Muscle of leg (tissue), 3 donors: ENCODE measurements at regions not wholly inside any gene's neighbourhood (a gene's known extent, or its start where the extent isn't known, plus 50 kb on each side); places are given as distances from the start of the nearest gene placed in this dataset.
"Not testable (repeated sequence)": the region's sequence is repeated elsewhere in the genome, so short reads cannot be mapped to it uniquely, and the experiment has no call there.

Experiments used
- DNase-seq: peaks from one replicate; pipeline ENCODE4 v3.0.0; 2013
- H3K27ac ChIP-seq: one replicate; pipeline ENCODE4 v1.5.1; 2013; ENCODE audit warnings: mild to moderate bottlenecking, low read length, control low read depth
- H3K27me3 ChIP-seq: one replicate; pipeline ENCODE4 v1.6.1; 2013; ENCODE audit warnings: low read length; ENCODE audit not compliant: control insufficient read depth, insufficient read depth
- H3K36me3 ChIP-seq: one replicate; pipeline ENCODE4 v1.6.1; 2013; ENCODE audit warnings: low read length; ENCODE audit not compliant: control insufficient read depth, insufficient read depth
- H3K4me1 ChIP-seq: one replicate; pipeline ENCODE4 v1.6.1; 2013; ENCODE audit warnings: low read length; ENCODE audit not compliant: control insufficient read depth, insufficient read depth
- H3K4me3 ChIP-seq: one replicate; pipeline ENCODE4 v1.5.1; 2013; ENCODE audit warnings: low read length, control low read depth
- H3K9me3 ChIP-seq: replicated peaks from 2 replicates; pipeline ENCODE4 v1.6.1; 2013; ENCODE audit warnings: low read depth, low read length; ENCODE audit not compliant: control insufficient read depth
- WGBS: methylation state at CpG from one replicate; pipeline ENCODE4 v1.1.5; 2013; ENCODE audit warnings: missing lambda C conversion rate; ENCODE audit not compliant: insufficient coverage; 5-methylcytosine and 5-hydroxymethylcytosine counted together

DNA sequence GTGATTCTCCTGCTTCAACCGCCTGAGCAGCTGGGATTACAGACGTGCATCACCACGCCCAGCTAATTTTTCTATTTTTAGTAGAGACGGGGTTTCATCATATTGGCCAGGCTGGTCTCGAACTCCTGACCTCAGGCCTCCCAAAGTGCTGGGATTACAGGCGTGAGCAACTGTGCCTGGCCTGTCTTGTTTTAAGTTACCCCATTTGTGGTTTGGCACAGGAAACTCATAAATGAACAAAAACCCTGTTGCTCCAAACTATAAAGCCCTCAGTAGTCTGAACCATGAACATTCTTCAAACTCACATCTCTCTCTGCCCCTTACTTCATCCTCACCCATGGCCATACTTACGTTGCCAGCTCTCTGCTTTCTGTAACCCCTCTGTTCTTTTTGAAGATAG, 61.7 kb downstream of the RHOU start:
- peaks cover 13% of the 10 kb centered on the region for H3K4me1 ChIP-seq
- H3K4me3 ChIP-seq, H3K27me3 ChIP-seq, H3K36me3 ChIP-seq, H3K27ac ChIP-seq, DNase-seq, H3K9me3 ChIP-seq: not testable (repeated sequence)
- WGBS = 72% methylated on average over 5 of the region's 7 CpGs

DNA sequence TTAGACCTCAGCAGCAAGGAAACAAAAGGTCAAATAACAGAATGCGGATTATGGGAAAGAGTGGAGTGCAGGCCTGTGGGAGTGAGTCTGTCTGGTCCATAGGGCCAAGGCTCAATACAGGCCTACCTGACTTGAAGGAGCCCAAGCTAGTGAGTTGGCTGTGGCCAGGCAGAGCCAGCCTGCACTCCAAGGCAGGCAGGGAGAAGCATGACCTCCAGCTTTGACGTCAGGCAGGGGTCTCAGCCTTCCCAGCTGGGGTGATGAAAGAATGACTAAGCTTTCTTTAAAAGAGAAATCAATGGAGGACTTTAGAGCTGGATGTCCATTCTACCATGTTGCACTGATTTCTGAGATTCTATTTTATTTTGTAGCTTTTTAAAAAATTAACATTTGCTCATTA, 62.8 kb downstream of the RHOU start:
- 80% methylated on average over 1 of the region's 2 CpGs for WGBS
- Histone ChIP-seq H3K9me3 (no peaks in the 10 kb centered on the region), H3K27ac (no peak overlapping the region)

DNA sequence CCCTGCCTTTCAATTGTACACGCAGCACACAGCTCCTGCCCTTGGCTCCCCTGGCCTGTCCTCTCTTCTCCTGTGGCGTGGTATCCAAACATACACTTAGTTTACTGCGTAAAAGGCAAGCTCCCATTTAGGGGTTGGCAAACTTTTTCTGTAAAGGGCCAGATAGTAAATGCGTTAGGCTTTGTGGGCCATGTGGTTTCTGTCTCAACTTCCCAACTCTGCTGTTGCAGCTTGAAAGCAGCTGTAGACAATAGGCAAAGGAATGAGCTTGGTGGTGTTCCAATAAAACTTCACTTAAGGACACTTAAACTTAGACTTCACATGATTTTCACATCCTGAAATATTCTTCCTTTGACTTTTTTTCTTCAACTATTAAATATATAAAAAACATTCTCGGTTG, 63.3 kb downstream of the RHOU start:
- H3K27me3 ChIP-seq = no peaks in the 10 kb centered on the region
- peak; percentile 88 for DNase-seq
- H3K27ac ChIP-seq = no peak overlapping the region
- H3K36me3 ChIP-seq = no peaks in the 10 kb centered on the region
- no peaks in the 10 kb centered on the region for H3K9me3 ChIP-seq
- peaks cover 8% of the 10 kb centered on the region for H3K4me1 ChIP-seq
- WGBS = 30% methylated on average over 3 of the region's 5 CpGs
- no peak overlapping the region for H3K4me3 ChIP-seq

More for the DNA sequence above, 62.8 kb downstream of the RHOU start:
- DNase-seq = no peak
- Histone ChIP-seq H3K27me3 (no peaks in the 10 kb centered on the region), H3K4me1 (peaks cover 12% of the 10 kb centered on the region), H3K4me3 (no peak overlapping the region), H3K36me3 (no peaks in the 10 kb centered on the region)

DNA sequence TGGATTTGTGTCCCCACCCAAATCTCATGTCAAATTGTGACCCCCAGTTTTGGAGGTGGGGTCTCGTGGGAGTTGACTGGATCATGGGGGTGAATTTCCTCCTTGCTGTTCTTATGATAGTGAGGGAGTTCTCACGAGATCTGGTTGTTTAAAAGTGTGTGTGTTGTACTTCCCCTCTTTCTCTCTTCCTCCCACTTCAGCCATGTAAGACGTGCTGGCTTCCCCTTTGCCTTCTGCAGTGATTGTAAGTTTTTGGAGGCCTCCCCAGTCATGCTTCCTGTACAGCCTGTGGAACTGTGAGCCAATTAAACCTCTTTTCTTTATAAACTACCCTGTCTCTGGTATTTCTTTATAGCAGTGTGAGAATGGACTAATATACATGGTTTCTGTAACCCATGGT, 64.6 kb downstream of the RHOU start:
- H3K36me3 ChIP-seq = no peaks in the 10 kb centered on the region
- no CpG with 5 or more reads among the region's 3 CpGs for WGBS
- H3K27me3 ChIP-seq = no peaks in the 10 kb centered on the region
- H3K4me1 ChIP-seq = peaks cover 11% of the 10 kb centered on the region
- no peak for DNase-seq
- H3K9me3 ChIP-seq = no peaks in the 10 kb centered on the region
- H3K4me3 ChIP-seq = no peak overlapping the region
- H3K27ac ChIP-seq = no peak overlapping the region

DNA sequence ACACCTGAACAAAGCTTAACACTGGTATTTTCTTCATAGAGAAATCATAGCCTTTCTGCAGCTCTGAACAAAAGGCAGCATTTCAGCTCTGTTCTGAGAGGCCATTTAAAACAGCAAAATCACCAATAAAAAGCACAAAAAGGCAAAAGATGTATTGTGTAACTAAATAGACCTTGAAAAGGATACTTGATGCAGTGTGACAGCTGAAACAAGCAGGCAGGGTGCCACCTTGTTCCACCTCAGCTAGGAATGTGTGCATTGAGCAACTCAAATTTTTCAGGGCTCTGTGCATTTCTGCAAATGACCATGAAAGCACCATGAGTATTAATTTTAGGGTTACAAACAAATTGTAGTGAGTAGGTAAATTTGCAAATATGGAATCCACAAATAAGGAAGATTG, 65.8 kb downstream of the RHOU start:
- DNase-seq = no peak
- Histone ChIP-seq H3K27me3 (no peaks in the 10 kb centered on the region), H3K36me3 (no peaks in the 10 kb centered on the region), H3K4me3 (no peak overlapping the region), H3K27ac (no peak overlapping the region), H3K9me3 (no peaks in the 10 kb centered on the region), H3K4me1 (peaks cover 16% of the 10 kb centered on the region)

DNA sequence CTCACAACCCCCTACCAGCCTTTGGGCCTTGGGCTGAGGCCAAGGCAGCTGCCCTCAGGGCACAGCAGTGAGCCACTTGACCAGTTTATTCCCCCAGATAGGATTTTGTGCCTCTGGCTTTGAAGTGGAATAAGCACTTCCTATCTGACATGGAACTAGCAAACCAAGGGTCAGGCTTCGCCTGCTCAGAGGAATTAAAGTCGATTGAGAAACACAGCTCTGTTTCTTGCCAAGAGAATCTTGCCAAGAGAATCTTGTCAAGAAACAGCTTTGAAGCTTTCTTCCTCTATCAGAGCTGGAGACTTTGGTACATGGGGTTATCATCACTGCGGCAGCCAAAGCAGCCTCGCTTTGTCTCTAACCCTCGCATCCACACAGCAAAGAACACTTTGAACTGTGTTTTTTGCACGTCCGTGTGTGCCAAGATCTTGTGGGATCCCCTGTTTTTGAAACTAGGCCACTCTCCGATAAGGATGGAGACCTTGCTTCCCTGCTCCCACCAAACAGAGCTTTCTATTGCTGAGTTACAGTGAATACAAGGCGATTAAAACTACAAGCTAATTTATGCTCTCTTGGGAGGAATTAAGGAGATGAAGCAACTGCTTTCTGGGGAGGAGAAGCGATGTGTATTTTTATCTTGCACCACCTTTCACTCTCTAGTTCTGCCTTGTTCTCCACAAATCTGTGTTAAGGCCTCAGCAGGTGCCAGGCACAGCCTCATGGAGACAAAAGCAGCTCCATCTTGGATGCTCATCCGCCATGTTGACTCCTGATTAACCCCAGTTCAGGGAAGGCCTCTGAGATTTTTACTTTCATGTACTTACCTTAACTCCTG, 67.3 kb downstream of the RHOU start:
- no peak overlapping the region for H3K27ac ChIP-seq
- H3K36me3 ChIP-seq = no peaks in the 10 kb centered on the region
- no peak overlapping the region for H3K4me3 ChIP-seq
- 39% methylated on average over 8 of the region's 11 CpGs for WGBS
- peak; percentile 79 for DNase-seq
- H3K4me1 ChIP-seq = peaks cover 16% of the 10 kb centered on the region
- no peaks in the 10 kb centered on the region for H3K9me3 ChIP-seq
- no peaks in the 10 kb centered on the region for H3K27me3 ChIP-seq

DNA sequence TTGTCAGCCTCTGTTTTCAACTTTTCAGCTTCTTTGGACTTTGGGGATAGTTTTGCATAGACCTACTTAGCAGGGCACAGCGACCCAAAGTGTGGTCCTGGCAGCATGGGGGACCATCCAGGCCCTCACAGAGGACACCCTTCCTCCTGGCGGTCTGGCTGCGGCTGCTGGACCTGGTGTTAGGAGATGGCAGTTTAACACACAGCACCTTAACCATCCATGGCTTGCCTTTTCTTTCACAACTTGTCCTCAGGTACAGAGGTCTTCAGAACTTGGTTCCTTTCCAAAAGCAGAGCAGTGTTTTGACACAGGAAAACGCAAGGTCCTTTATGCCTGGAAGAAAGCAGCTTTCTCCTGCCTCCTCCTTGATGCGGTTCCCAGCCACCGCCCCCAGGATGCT, 68.1 kb downstream of the RHOU start:
- Histone ChIP-seq H3K36me3 (no peaks in the 10 kb centered on the region), H3K27ac (no peak overlapping the region), H3K4me1 (peaks cover 15% of the 10 kb centered on the region), H3K27me3 (no peaks in the 10 kb centered on the region), H3K9me3 (no peaks in the 10 kb centered on the region), H3K4me3 (no peak overlapping the region)
- 93% methylated on average over 2 of the region's 6 CpGs for WGBS
- DNase-seq = no peak

DNA sequence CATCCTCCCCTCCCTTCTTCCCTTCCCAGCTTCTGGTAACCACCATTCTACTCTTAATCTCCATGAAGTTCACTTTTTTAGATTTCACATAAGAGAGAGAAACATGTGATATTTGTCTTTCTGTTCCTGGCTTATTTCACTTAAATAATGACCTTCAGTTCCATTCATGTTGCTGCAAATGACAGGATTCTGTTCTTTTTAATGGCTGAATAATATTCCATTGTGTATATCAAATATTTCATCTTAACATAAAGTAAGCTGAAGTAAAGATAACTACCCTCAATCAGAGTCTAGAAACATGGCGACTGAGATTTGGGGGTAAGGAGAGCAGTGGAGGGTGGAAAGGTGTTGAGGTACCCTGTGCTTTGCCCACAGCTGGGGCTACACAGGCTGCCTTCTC, 68.9 kb downstream of the RHOU start:
- no CpG with 5 or more reads among the region's 1 CpG for WGBS
- no peaks in the 10 kb centered on the region for H3K36me3 ChIP-seq
- H3K4me3 ChIP-seq = no peak overlapping the region
- H3K27ac ChIP-seq = no peak overlapping the region
- H3K27me3 ChIP-seq = no peaks in the 10 kb centered on the region
- DNase-seq = no peak
- H3K4me1 ChIP-seq = peaks cover 13% of the 10 kb centered on the region
- no peaks in the 10 kb centered on the region for H3K9me3 ChIP-seq

DNA sequence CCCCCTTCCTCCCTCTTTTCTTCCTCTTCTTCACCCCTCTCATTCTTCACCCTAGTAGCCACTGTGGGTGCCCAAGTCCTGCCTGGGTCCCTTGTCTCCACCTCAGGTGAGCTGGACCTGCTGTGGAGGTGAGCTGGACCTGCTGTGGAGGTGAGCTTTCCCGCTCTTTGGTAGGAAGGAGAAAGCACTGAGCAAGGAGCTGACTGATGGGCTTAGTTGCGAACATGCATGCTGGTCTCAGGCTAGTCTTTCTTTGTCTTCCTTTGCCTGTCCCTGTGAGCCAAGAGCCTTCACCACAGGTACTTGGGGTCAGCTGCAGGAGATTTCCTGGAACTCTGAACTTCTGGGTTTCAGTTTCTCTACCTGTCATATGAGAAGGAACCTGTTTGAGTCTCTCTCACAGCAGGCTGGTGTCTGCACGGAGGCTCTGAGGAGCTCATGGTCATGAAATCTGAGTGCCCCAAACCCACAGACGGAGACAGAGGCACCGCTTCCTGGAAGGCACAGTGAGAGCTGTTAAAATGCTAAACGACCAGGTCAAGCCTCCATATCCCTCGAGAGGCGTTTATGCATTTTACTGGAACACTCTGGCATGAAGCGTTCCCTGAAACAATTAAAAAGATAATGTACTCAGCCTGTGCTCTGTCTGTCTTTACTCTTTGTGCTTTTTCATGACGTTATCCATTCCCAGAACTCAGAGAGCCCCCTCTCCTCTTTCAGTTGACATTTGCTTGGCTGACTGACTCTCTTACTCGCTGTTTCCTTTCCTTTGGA, 69.5 kb downstream of the RHOU start:
- 23% methylated on average over 11 of the region's 11 CpGs for WGBS
- Histone ChIP-seq H3K4me3 (no peak overlapping the region), H3K27ac (no peak overlapping the region), H3K4me1 (peaks cover 13% of the 10 kb centered on the region), H3K27me3 (no peaks in the 10 kb centered on the region), H3K9me3 (no peaks in the 10 kb centered on the region), H3K36me3 (no peaks in the 10 kb centered on the region)
- peak; percentile 82 for DNase-seq

DNA sequence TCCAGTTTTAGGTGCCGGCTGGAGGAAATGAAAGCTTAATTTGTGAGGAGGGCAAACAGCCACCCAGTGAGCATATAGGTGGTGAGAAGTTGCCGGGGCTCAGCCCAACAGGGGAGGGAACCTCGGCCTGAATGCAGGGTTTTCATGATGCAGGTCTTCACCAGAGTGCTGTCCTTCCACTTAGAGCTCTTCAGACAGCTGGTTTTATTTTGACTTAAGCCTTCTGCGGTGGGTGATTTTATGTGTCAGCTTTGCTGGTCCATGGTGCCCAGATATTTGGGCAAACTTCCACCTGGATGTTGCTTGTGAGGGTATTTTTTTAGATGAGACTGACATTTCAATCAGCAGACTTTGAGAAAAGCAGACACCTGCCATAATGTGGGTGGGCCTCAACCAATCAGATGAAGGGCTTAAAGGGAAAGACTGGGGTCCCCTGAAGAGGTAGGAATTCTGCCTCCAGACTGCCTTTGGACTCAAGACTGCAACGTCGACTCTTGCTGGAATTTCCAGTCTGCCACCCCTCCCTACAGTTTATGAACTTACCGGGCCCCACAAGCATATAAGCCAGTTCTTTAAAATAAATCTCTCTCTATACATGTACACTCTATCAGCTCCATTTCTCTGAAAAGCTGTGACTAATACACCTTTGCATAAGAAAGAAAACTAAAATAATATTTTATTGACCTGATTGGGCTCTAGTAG, 72.8 kb downstream of the RHOU start:
- H3K4me3 ChIP-seq = no peak overlapping the region
- no peaks in the 10 kb centered on the region for H3K27me3 ChIP-seq
- WGBS = 38% methylated on average over 2 of the region's 7 CpGs
- peaks cover 19% of the 10 kb centered on the region for H3K4me1 ChIP-seq
- no peaks in the 10 kb centered on the region for H3K9me3 ChIP-seq
- no peak for DNase-seq
- no peak overlapping the region for H3K27ac ChIP-seq
- no peaks in the 10 kb centered on the region for H3K36me3 ChIP-seq
